ENCODE measurements at regions not wholly inside any gene's neighbourhood (a gene's known extent, or its start where the extent isn't known, plus 50 kb on each side); places are given as distances from the start of the nearest gene placed in this dataset.

DNA sequence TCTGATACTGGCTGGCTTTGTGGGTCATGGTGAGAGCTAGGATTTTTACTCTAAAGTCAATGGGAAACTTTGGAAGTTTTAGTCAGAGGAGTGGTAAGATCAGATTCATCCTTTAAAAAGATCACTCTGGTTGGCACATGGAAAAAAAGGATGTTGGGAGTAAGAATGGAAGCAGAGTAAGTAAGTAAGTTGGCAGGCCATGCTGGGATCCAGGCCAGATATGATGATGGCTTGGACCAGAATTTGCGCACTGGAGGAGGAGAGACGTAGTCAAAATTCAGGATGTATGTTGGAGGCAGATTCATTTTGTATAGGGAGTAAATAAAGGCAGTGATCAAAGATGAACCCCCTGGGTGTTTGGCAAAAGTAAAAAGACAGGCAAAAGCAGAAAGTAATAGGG is 283.3 kb upstream of the THSD7B start:
- 92% methylated on average over 2 of the region's 2 CpGs for WGBS
- H3K4me3 ChIP-seq (ENCODE audit: low read length) = no peak overlapping the region
- no peaks in the 10 kb centered on the region for H3K36me3 ChIP-seq (ENCODE audit: insufficient read depth, low read length)
- no peak overlapping the region for H3K9ac ChIP-seq (ENCODE audit: low read depth, low read length)
- peaks cover 2% of the 10 kb centered on the region; the same call in 1 of the 2 replicates for H3K9me3 ChIP-seq (ENCODE audit: insufficient read depth, low read depth, low read length)
- H3K4me1 ChIP-seq (ENCODE audit: insufficient read depth, low read length) = no peaks in the 10 kb centered on the region
- no peak overlapping the region for H3K27ac ChIP-seq (ENCODE audit: low read depth, low read length)
- H3K27me3 ChIP-seq (ENCODE audit: insufficient read depth, low read length) = no peaks in the 10 kb centered on the region

DNA sequence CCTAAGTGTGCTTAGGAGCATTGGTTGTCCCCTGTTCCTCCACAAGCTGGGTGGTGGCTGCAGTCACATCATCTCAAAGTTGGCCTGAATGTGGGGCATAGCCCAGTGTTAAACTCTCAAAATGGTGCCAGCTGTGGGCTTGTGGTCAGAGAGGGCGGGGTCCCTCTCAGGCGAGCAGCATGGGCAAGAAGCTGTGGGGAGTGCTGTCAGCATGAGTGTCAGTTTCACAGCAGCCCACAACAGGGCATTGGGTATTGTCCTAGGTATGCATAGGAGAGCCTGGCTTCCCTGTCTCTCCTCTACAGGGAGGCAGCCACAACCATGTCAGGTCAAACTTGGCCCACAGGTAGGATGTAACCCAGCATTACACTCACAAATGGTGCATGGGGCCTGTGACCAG is 285.6 kb upstream of the THSD7B start:
- Histone ChIP-seq H3K27ac (ENCODE audit: low read depth, low read length) (no peak overlapping the region), H3K9ac (ENCODE audit: low read depth, low read length) (no peak overlapping the region), H3K36me3 (ENCODE audit: insufficient read depth, low read length) (no peaks in the 10 kb centered on the region), H3K4me1 (ENCODE audit: insufficient read depth, low read length) (no peaks in the 10 kb centered on the region), H3K4me3 (ENCODE audit: low read length) (no peak overlapping the region), H3K9me3 (ENCODE audit: insufficient read depth, low read depth, low read length) (peaks cover 2% of the 10 kb centered on the region; the same call in 1 of the 2 replicates), H3K27me3 (ENCODE audit: insufficient read depth, low read length) (no peaks in the 10 kb centered on the region)
- WGBS = 89% methylated on average over 2 of the region's 2 CpGs

DNA sequence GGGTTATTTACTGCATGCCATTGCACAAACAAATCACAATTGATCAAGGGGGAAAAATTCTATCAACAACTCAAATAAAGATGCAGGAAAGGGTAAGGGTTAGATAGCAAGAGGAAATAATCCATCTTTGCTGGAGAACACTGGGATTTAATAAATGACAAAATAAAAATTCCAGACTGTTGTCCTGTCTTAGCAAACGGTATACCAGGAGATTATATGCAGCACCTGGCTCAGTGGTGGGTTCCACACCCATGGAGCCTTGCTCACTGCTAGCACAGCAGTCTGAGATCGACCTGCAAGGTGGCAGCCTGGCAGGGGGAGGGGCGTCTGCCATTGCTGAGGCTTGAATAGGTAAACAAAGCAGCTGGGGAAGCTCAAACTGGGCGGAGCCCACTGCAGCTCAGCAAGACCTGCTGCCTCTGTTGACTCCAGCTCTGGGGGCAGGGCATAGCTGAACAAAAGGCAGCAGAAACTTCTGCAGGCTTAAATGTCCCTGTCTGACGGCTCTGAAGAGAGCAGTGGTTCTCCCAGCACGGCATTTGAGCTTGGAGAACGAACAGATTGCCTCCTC is 296.5 kb upstream of the THSD7B start:
- no peak overlapping the region for H3K9ac ChIP-seq (ENCODE audit: low read depth, low read length)
- H3K36me3 ChIP-seq (ENCODE audit: insufficient read depth, low read length) = no peaks in the 10 kb centered on the region
- no peak overlapping the region for H3K4me3 ChIP-seq (ENCODE audit: low read length)
- H3K9me3 ChIP-seq (ENCODE audit: insufficient read depth, low read depth, low read length) = peaks cover 7% of the 10 kb centered on the region; the same call in 1 of the 2 replicates
- no peak overlapping the region for H3K27ac ChIP-seq (ENCODE audit: low read depth, low read length)
- H3K4me1 ChIP-seq (ENCODE audit: insufficient read depth, low read length) = no peaks in the 10 kb centered on the region
- H3K27me3 ChIP-seq (ENCODE audit: insufficient read depth, low read length) = no peaks in the 10 kb centered on the region
- WGBS = 52% methylated on average over 7 of the region's 7 CpGs

DNA sequence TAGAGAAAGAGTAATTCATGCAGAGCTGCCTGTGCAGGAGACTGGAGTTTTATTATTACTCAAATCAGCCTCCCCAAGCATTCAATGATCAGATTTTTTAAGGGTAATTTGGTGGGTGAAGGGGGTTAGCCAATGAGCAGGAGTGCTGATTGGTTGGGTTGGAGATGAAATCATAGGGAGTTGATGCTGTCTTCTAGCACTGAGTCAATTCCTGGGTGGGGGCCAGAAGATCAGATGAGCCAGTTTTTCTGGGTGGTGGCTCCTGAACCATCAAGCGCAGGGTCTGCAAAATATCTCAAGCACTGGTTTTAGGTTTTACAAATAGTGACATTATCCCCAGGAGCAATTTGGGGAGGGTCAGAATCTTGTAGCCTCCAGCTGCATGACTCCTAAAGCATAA is 312.8 kb upstream of the THSD7B start:
- H3K36me3 ChIP-seq (ENCODE audit: insufficient read depth, low read length) = no peaks in the 10 kb centered on the region
- no peaks in the 10 kb centered on the region for H3K9me3 ChIP-seq (ENCODE audit: insufficient read depth, low read depth, low read length)
- 89% methylated on average over 1 of the region's 1 CpG for WGBS

DNA sequence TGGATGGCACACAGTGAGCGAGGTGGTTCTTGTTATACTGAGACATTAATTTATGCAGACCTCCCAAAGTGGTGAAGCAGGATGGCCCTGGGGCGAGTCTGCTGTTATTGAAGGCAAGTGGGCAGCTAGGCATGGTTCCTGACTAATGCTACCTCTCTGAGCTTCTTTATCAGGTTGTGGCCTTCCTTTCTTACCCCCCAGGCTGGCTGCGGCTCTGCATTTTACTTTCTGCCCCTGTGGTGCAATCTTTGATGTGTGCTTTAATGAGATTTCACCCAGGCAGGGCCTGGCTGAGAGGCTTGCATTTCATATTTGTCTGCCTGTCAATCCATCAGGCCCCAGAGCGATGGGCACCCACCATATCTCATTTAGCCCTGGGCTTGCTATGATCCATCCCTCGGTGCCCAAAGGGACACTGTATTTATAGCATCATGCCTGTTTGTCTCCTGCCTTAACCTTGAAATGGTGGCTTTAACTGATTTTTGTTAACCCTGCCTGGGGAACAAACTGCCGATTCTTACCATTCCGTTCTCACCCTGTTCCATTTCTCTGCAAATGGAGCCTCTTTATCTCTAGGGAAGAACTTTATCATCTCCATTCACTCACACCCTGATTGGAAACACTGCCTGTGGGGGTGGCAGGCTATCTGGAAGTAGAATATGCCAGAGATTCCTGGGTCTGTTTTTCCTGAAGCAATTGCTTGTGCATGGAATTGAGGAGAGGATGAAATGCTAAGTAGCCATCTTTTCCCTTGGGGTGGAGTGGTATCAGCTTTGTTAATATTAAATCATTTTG is 316.2 kb upstream of the THSD7B start:
- H3K9me3 ChIP-seq (ENCODE audit: insufficient read depth, low read depth, low read length) = no peaks in the 10 kb centered on the region
- no peaks in the 10 kb centered on the region for H3K27me3 ChIP-seq (ENCODE audit: insufficient read depth, low read length)
- no peaks in the 10 kb centered on the region for H3K36me3 ChIP-seq (ENCODE audit: insufficient read depth, low read length)
- H3K4me3 ChIP-seq (ENCODE audit: low read length) = no peak overlapping the region
- no peaks in the 10 kb centered on the region for H3K4me1 ChIP-seq (ENCODE audit: insufficient read depth, low read length)
- no peak overlapping the region for H3K27ac ChIP-seq (ENCODE audit: low read depth, low read length)
- 80% methylated on average over 7 of the region's 7 CpGs for WGBS
- no peak overlapping the region for H3K9ac ChIP-seq (ENCODE audit: low read depth, low read length)

More for the DNA sequence above, 312.8 kb upstream of the THSD7B start:
- Histone ChIP-seq H3K4me1 (ENCODE audit: insufficient read depth, low read length) (no peaks in the 10 kb centered on the region), H3K4me3 (ENCODE audit: low read length) (no peak overlapping the region), H3K27ac (ENCODE audit: low read depth, low read length) (no peak overlapping the region), H3K27me3 (ENCODE audit: insufficient read depth, low read length) (no peaks in the 10 kb centered on the region), H3K9ac (ENCODE audit: low read depth, low read length) (no peak overlapping the region)

DNA sequence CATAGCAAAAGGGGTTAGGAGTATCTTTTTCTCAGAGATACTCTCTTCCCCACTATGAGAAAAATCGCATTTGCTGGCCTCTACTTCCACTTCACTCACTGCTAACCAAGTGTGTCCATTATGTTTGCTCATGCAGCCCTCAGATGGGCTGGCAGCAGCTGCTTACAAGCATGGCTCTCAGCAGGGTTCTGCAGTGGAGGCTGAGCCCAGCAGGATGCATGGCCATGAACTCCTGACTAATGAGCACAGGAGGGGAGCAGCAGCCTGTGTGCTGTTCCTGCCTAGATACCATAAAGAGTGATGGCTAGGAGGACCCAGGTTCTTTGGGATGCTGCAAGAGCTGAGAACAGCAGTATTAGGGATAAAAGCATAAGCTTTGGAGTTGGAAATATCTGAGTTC is 316.9 kb upstream of the THSD7B start:
- H3K4me3 ChIP-seq (ENCODE audit: low read length) = no peak overlapping the region
- H3K9me3 ChIP-seq (ENCODE audit: insufficient read depth, low read depth, low read length) = no peaks in the 10 kb centered on the region
- H3K9ac ChIP-seq (ENCODE audit: low read depth, low read length) = no peak overlapping the region
- H3K27me3 ChIP-seq (ENCODE audit: insufficient read depth, low read length) = no peaks in the 10 kb centered on the region
- H3K4me1 ChIP-seq (ENCODE audit: insufficient read depth, low read length) = no peaks in the 10 kb centered on the region
- 68% methylated on average over 1 of the region's 1 CpG for WGBS
- no peaks in the 10 kb centered on the region for H3K36me3 ChIP-seq (ENCODE audit: insufficient read depth, low read length)
- H3K27ac ChIP-seq (ENCODE audit: low read depth, low read length) = no peak overlapping the region

DNA sequence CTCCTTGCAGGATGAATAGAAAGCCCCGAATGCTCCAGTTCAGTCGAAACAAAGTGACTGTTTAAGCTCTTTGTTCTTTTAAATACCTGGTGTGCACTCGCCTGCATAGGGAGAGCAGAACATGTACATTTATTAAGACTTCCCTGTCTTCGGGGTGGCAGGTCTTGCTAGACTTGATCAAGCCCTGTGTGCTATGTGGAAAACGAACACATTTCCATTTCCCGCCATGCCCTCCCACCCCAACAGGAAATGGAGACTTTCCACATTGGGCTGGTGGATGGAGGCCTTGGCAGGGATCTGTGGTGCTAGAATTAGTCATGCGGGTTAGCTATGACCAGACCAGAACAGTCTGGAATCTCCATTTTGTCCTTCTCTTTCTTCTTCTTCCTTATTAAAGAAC is 321.0 kb upstream of the THSD7B start:
- peaks cover 15% of the 10 kb centered on the region for H3K4me1 ChIP-seq (ENCODE audit: insufficient read depth, low read length)
- H3K36me3 ChIP-seq (ENCODE audit: insufficient read depth, low read length) = no peaks in the 10 kb centered on the region
- no peaks in the 10 kb centered on the region for H3K9me3 ChIP-seq (ENCODE audit: insufficient read depth, low read depth, low read length)
- 93% methylated on average over 7 of the region's 7 CpGs for WGBS
- no peaks in the 10 kb centered on the region for H3K27me3 ChIP-seq (ENCODE audit: insufficient read depth, low read length)
- no peak overlapping the region for H3K4me3 ChIP-seq (ENCODE audit: low read length)
- H3K27ac ChIP-seq (ENCODE audit: low read depth, low read length) = no peak overlapping the region
- no peak overlapping the region for H3K9ac ChIP-seq (ENCODE audit: low read depth, low read length)

DNA sequence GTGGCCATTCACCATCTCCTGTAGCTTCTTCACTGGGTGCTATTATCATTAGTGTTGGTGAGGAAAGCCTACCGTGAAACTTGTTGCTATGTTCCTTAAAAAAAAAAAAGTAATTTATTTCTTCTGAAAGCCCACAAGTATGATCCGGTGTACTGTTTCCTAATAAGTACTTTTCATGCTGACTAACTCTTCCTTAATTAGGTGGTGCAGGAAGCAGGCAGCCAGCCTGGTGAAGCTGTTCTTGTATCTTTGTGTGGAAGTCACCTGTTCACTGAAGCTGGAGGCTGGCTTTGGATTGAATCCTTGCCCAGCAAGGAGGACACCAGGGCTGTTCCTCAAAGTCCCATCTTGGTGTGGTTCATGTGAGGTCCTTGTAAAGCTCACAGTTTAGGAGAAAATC is 321.7 kb upstream of the THSD7B start:
- H3K4me3 ChIP-seq (ENCODE audit: low read length) = no peak overlapping the region
- H3K9ac ChIP-seq (ENCODE audit: low read depth, low read length) = no peak overlapping the region
- no peaks in the 10 kb centered on the region for H3K36me3 ChIP-seq (ENCODE audit: insufficient read depth, low read length)
- peaks cover 19% of the 10 kb centered on the region for H3K4me1 ChIP-seq (ENCODE audit: insufficient read depth, low read length)
- no peaks in the 10 kb centered on the region for H3K27me3 ChIP-seq (ENCODE audit: insufficient read depth, low read length)
- no peak overlapping the region for H3K27ac ChIP-seq (ENCODE audit: low read depth, low read length)
- H3K9me3 ChIP-seq (ENCODE audit: insufficient read depth, low read depth, low read length) = no peaks in the 10 kb centered on the region
- 100% methylated on average over 1 of the region's 2 CpGs for WGBS

DNA sequence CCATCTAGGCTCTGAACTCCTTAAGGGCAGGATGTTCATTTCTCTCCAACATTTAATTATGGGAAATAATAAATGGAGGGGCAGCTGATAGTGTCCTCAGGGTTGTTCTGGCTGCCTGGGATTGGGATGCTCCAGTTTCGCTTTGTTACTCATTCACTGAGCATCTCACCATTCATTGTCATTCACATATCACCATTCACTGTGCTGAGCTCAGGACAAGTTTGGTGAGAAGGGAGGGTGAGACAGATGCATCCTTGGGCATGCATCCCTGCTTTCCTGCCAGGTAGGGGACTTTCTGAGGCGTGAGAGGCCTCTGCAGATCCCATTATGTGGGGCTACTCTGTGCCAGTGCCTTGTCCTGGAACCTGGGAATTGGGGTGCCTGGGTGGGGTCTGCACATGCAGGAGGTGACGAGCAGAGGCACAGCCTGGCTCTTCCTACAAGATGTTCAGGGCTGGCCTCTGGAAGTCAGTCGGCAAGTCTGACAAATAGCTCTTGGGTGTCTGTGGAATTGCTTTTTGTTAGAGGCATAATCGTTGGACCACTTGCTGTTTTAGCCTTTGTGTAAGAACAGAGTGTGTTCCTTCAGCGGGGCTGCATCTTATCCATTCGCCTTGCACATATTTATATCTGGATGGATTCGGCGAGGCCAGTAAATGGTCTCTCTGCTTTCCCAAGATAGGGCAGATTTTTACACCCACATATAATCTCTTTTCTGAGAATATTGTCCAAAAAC is 323.2 kb upstream of the THSD7B start:
- H3K27me3 ChIP-seq (ENCODE audit: insufficient read depth, low read length) = no peaks in the 10 kb centered on the region
- H3K36me3 ChIP-seq (ENCODE audit: insufficient read depth, low read length) = no peaks in the 10 kb centered on the region
- peaks cover 19% of the 10 kb centered on the region for H3K4me1 ChIP-seq (ENCODE audit: insufficient read depth, low read length)
- no peak overlapping the region for H3K4me3 ChIP-seq (ENCODE audit: low read length)
- H3K9ac ChIP-seq (ENCODE audit: low read depth, low read length) = no peak overlapping the region
- no peaks in the 10 kb centered on the region for H3K9me3 ChIP-seq (ENCODE audit: insufficient read depth, low read depth, low read length)
- no peak overlapping the region for H3K27ac ChIP-seq (ENCODE audit: low read depth, low read length)
- 87% methylated on average over 8 of the region's 9 CpGs for WGBS

DNA sequence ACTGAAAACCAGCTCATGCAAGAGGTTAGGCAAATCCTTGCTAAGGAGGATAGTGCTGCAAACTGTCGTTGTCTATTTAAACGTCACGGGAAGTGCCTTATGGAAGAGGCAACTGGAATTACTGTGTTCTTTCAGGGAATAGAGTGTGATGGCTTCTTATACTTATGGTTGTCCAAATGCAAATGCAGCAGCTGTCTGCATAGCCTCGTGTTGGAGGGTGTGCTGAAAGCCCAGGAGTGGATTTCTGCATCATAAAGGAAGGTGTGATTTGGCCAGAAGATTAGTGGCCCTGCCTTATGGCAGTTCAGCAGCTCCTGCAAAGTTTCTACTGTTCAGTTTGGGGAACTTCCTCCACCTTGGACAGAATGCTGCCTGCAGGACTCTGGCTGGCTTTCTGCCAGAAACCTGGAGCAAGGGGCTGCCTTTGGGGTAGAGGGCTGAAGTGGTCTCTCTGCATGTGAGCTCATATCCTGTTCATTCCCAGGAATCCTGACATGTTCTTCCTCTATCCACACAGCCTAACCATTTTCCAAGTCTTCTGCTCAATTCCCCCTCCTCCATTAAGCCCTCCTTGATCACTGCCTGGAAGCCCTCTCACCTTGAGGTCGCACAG is 321.2 kb upstream of the CXCR4 start:
- WGBS = 72% methylated on average over 5 of the region's 5 CpGs
- Histone ChIP-seq H3K9ac (ENCODE audit: low read depth, low read length) (no peak overlapping the region), H3K4me1 (ENCODE audit: insufficient read depth, low read length) (peaks cover 23% of the 10 kb centered on the region), H3K9me3 (ENCODE audit: insufficient read depth, low read depth, low read length) (no peaks in the 10 kb centered on the region), H3K4me3 (ENCODE audit: low read length) (no peak overlapping the region), H3K27ac (ENCODE audit: low read depth, low read length) (no peak overlapping the region), H3K36me3 (ENCODE audit: insufficient read depth, low read length) (no peaks in the 10 kb centered on the region), H3K27me3 (ENCODE audit: insufficient read depth, low read length) (no peaks in the 10 kb centered on the region)

DNA sequence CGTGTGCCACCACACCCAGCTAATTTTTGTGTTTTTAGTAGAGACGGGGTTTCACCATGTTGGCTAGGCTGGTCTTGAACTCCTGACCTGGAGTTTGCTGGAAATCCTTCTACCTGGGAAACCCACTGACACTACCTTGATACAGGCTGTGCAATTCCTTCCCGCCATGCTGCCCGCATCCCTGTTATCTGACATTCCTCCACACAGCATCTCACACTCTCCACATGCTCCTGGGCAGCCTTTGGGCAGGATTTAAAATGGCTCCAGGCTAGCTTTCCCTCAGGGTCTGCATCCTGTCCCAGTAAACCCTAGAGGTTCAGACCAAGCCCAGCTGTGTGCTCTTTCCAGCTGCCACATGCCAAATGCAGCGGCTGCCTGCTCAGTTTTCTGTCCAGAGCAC is 319.5 kb upstream of the CXCR4 start:
- no peaks in the 10 kb centered on the region for H3K36me3 ChIP-seq (ENCODE audit: insufficient read depth, low read length)
- 97% methylated on average over 5 of the region's 5 CpGs for WGBS
- no peaks in the 10 kb centered on the region for H3K27me3 ChIP-seq (ENCODE audit: insufficient read depth, low read length)
- no peak overlapping the region for H3K27ac ChIP-seq (ENCODE audit: low read depth, low read length)
- H3K4me3 ChIP-seq (ENCODE audit: low read length) = no peak overlapping the region
- no peaks in the 10 kb centered on the region for H3K9me3 ChIP-seq (ENCODE audit: insufficient read depth, low read depth, low read length)
- no peak overlapping the region for H3K9ac ChIP-seq (ENCODE audit: low read depth, low read length)
- H3K4me1 ChIP-seq (ENCODE audit: insufficient read depth, low read length) = peaks cover 20% of the 10 kb centered on the region
